ENCODE measurements at regions not wholly inside any gene's neighbourhood (a gene's known extent, or its start where the extent isn't known, plus 50 kb on each side); places are given as distances from the start of the nearest gene placed in this dataset.
"Not testable (repeated sequence)": the region's sequence is repeated elsewhere in the genome, so short reads cannot be mapped to it uniquely, and the experiment has no call there.

GRCh38 chr13:58953638-58954037 lies 1210.1 kb downstream of the DIAPH3 start:
- no peak for TF ChIP-seq CTCF (IDR thresholded peaks at IDR 0.05; ENCODE audit: control extremely low read depth, extremely low read depth, low read depth, missing control alignments)
- peak; percentile 13 for DNase-seq (ENCODE audit: extremely low spot score)
- ChIA-PET CTCF (no interaction called here), POLR2A (no interaction called here)

GRCh38 chr13:58955546-58956385 lies 1208.0 kb downstream of the DIAPH3 start:
- POLR2A ChIA-PET: no interaction called here
- DNase-seq (ENCODE audit: extremely low spot score): peak; percentile 15

GRCh38 chr13:58958097-58958496 lies 1205.6 kb downstream of the DIAPH3 start:
- DNase-seq (ENCODE audit: extremely low spot score); POLR2A ChIA-PET: not testable (repeated sequence)
- CTCF ChIA-PET: interaction anchor here (1.8 kb wide), 1 partner anchor 1330 kb away, joined by 4 read pairs; no protein-coding TSS in a partner anchor

More at GRCh38 chr13:58955546-58956385, 1208.0 kb downstream of the DIAPH3 start:
- CTCF ChIA-PET: interaction anchor here (0.8 to 1.3 kb wide), 4 partner anchors 14 to 17 kb away, joined by 3 read pairs; no protein-coding TSS in a partner anchor
- TF ChIP-seq CTCF (IDR thresholded peaks at IDR 0.05; ENCODE audit: control extremely low read depth, extremely low read depth, low read depth, missing control alignments): no peak

- POLR2A ChIA-PET: no interaction called here
- DNase-seq (ENCODE audit: extremely low spot score): no peak
These were observed 1202.8 kb downstream of the DIAPH3 start for GRCh38 chr13:58960888-58961287.

GRCh38 chr13:58963321-58963720 lies 1200.4 kb downstream of the DIAPH3 start:
- CTCF ChIA-PET: no interaction called here
- TF ChIP-seq CTCF (IDR thresholded peaks at IDR 0.05; ENCODE audit: control extremely low read depth, extremely low read depth, low read depth, missing control alignments): no peak

More at GRCh38 chr13:58960888-58961287, 1202.8 kb downstream of the DIAPH3 start:
- CTCF ChIA-PET: interaction anchor here (1.2 to 1.9 kb wide), 2 partner anchors 9 to 1336 kb away, joined by 3 to 10 read pairs; no protein-coding TSS in a partner anchor
- peak; percentile 18 for TF ChIP-seq CTCF (IDR thresholded peaks at IDR 0.05; ENCODE audit: control extremely low read depth, extremely low read depth, low read depth, missing control alignments)

GRCh38 chr13:58964048-58964447 lies 1199.7 kb downstream of the DIAPH3 start:
- TF ChIP-seq CTCF (IDR thresholded peaks at IDR 0.05; ENCODE audit: control extremely low read depth, extremely low read depth, low read depth, missing control alignments): no peak
- CTCF ChIA-PET: interaction anchor here (1.1 kb wide), 1 partner anchor 31 kb away, joined by 3 read pairs; no protein-coding TSS in a partner anchor
- POLR2A ChIA-PET: no interaction called here
- DNase-seq (ENCODE audit: extremely low spot score): no peak

More at GRCh38 chr13:58963321-58963720, 1200.4 kb downstream of the DIAPH3 start:
- POLR2A ChIA-PET: no interaction called here
- DNase-seq (ENCODE audit: extremely low spot score): no peak

- DNase-seq (ENCODE audit: extremely low spot score): no peak
- CTCF ChIA-PET: interaction anchor here (1.2 kb wide), 1 partner anchor 36 kb away, joined by 3 read pairs; no protein-coding TSS in a partner anchor
- TF ChIP-seq CTCF (IDR thresholded peaks at IDR 0.05; ENCODE audit: control extremely low read depth, extremely low read depth, low read depth, missing control alignments): no peak
- POLR2A ChIA-PET: no interaction called here
These were observed 1186.6 kb downstream of the DIAPH3 start for GRCh38 chr13:58977085-58977484.
